ENCODE measurements at regions not wholly inside any gene's neighbourhood (a gene's known extent, or its start where the extent isn't known, plus 50 kb on each side); places are given as distances from the start of the nearest gene placed in this dataset.

DNA sequence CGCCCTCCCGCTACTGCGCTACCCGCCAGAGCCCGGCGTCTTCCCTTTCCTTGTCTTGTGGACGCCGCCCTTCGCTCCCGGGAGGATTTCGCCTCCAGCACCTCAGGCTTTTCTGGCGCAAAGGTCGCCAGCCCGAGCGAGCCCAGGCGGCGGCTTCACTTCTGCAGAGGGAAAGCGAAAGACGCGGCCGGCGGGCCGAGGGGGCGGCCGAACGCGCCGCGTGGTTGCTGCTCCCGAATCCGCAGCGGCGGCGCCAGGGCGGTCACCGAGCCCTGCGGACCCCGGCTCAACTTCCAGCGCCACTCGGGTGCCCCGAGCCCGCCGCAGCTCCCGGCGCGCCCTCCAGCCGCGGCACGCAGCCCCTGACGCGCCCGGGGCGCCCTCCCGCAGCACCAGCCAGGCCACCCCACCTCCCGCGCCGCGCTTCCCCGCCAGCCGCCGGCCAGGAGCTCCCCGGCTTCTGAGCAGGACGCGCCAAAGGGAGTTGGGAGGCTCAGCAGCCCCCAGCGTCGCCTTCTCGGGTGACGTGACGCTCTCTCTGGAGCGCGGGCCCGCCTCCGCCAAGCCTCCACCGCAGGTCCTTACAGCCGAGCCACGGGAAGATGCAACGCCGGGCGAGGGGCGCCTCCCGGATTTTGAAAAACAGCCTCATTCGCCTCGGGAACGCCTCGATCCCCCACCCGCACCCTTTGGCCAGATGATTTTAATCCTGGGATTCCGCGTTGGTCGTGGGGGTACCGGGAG lies 84.9 kb upstream of the EPB41L3 start:
- ChIA-PET CTCF (no interaction called here), POLR2A (no interaction called here)
- TF ChIP-seq, protein P1, sequence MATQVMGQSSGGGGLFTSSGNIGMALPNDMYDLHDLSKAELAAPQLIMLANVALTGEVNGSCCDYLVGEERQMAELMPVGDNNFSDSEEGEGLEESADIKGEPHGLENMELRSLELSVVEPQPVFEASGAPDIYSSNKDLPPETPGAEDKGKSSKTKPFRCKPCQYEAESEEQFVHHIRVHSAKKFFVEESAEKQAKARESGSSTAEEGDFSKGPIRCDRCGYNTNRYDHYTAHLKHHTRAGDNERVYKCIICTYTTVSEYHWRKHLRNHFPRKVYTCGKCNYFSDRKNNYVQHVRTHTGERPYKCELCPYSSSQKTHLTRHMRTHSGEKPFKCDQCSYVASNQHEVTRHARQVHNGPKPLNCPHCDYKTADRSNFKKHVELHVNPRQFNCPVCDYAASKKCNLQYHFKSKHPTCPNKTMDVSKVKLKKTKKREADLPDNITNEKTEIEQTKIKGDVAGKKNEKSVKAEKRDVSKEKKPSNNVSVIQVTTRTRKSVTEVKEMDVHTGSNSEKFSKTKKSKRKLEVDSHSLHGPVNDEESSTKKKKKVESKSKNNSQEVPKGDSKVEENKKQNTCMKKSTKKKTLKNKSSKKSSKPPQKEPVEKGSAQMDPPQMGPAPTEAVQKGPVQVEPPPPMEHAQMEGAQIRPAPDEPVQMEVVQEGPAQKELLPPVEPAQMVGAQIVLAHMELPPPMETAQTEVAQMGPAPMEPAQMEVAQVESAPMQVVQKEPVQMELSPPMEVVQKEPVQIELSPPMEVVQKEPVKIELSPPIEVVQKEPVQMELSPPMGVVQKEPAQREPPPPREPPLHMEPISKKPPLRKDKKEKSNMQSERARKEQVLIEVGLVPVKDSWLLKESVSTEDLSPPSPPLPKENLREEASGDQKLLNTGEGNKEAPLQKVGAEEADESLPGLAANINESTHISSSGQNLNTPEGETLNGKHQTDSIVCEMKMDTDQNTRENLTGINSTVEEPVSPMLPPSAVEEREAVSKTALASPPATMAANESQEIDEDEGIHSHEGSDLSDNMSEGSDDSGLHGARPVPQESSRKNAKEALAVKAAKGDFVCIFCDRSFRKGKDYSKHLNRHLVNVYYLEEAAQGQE (IDR thresholded peaks at IDR 0.05; ENCODE audit: insufficient read depth in 1 of 2, low read depth in 2 of 2, low read length in 1 of 2), result no peak
- no peak for TF ChIP-seq TCF7L2 (IDR thresholded peaks at IDR 0.05; ENCODE audit: low read depth, low read length)
- TF ChIP-seq, protein P2, sequence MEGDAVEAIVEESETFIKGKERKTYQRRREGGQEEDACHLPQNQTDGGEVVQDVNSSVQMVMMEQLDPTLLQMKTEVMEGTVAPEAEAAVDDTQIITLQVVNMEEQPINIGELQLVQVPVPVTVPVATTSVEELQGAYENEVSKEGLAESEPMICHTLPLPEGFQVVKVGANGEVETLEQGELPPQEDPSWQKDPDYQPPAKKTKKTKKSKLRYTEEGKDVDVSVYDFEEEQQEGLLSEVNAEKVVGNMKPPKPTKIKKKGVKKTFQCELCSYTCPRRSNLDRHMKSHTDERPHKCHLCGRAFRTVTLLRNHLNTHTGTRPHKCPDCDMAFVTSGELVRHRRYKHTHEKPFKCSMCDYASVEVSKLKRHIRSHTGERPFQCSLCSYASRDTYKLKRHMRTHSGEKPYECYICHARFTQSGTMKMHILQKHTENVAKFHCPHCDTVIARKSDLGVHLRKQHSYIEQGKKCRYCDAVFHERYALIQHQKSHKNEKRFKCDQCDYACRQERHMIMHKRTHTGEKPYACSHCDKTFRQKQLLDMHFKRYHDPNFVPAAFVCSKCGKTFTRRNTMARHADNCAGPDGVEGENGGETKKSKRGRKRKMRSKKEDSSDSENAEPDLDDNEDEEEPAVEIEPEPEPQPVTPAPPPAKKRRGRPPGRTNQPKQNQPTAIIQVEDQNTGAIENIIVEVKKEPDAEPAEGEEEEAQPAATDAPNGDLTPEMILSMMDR (IDR thresholded peaks at IDR 0.05), result no peak
- no peak for TF ChIP-seq SIN3A (IDR thresholded peaks at IDR 0.05; ENCODE audit: borderline replicate concordance, insufficient read depth, low read depth, low read length)
- TF ChIP-seq POLR2AphosphoS5 (IDR thresholded peaks at IDR 0.05; ENCODE audit: low read depth, low read length), result no peak
- H3K4me1 ChIP-seq (ENCODE audit: control insufficient read depth, insufficient read depth, low read length), result no peaks in the 10 kb centered on the region
- intact Hi-C loops (cut with micrococcal nuclease; ENCODE audit: unreplicated experiment), result no loop called here
- no peak overlapping the region for H3K27ac ChIP-seq (ENCODE audit: low read length)
- in situ Hi-C loops (cut with HindIII; ENCODE audit: low pct_unique_long_range_greater_than_20kb, low sequenced_read_pairs), result no loop called here
- H3K4me3 ChIP-seq (ENCODE audit: low read depth in 2 of 2, low read length in 2 of 2), result peak overlapping the region; percentile 25 to 36
- BruUV-seq (replicated peaks), result no TSS peak
- DNase-seq (ENCODE audit: low read depth, low spot score) (no peak), ATAC-seq (peak; percentile 51)
- H3K36me3 ChIP-seq (ENCODE audit: control insufficient read depth, insufficient read depth, low read length), result no peaks in the 10 kb centered on the region
- H3K9me3 ChIP-seq (ENCODE audit: control insufficient read depth, insufficient read depth, low read depth, low read length), result no peaks in the 10 kb centered on the region
- peaks cover 15% of the 10 kb centered on the region for H3K27me3 ChIP-seq (ENCODE audit: control insufficient read depth, insufficient read depth, low read length)

DNA sequence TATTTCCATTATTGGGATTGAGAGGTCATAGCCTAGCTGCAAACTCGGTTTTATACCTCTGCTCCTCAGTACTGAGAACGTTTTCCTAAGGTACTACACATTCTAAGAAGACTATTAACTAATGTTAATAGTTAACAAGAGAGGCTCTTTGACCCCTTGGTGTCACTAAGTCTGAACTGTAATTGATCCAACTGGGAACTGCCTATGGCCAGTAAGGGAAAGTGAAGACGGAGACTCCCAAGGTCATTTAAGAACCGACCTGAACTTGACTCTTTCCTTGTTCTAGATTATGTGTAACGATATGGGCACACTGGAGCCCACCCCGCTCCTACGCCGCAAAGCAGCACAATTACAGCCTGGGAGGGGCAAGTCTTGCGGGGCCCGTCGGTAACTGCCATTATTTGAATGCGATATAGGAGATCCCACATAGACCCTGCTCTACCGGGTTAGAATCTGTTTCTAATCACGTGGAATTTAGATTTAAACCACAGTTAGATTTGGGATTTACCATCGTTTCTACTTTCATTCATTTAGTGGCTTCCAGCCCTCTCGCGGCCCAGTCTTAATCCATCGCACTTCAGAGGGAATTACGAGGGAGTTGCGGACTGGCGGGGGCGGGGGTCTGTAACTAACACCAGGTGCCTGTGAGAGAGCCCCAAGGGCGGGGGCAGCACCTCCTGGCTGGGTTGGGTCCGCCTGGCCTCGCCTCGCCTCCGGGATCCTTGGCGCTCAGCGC lies 84.1 kb upstream of the EPB41L3 start:
- H3K36me3 ChIP-seq (ENCODE audit: control insufficient read depth, insufficient read depth, low read length), result no peaks in the 10 kb centered on the region
- BruUV-seq (replicated peaks), result no TSS peak
- H3K4me1 ChIP-seq (ENCODE audit: control insufficient read depth, insufficient read depth, low read length), result no peaks in the 10 kb centered on the region
- no peaks in the 10 kb centered on the region for H3K9me3 ChIP-seq (ENCODE audit: control insufficient read depth, insufficient read depth, low read depth, low read length)
- DNase-seq (ENCODE audit: low read depth, low spot score) (no peak), ATAC-seq (no peak)
- ChIA-PET CTCF (no interaction called here), POLR2A (no interaction called here)
- in situ Hi-C loops (cut with HindIII; ENCODE audit: low pct_unique_long_range_greater_than_20kb, low sequenced_read_pairs), result no loop called here
- TF ChIP-seq, protein P1 (IDR thresholded peaks at IDR 0.05; ENCODE audit: insufficient read depth in 1 of 2, low read depth in 2 of 2, low read length in 1 of 2), result no peak
- TF ChIP-seq SIN3A (IDR thresholded peaks at IDR 0.05; ENCODE audit: borderline replicate concordance, insufficient read depth, low read depth, low read length) (no peak), POLR2AphosphoS5 (IDR thresholded peaks at IDR 0.05; ENCODE audit: low read depth, low read length) (no peak), TCF7L2 (IDR thresholded peaks at IDR 0.05; ENCODE audit: low read depth, low read length) (no peak)
- TF ChIP-seq, protein P2 (IDR thresholded peaks at IDR 0.05), result no peak
- peaks cover 15% of the 10 kb centered on the region for H3K27me3 ChIP-seq (ENCODE audit: control insufficient read depth, insufficient read depth, low read length)
- H3K27ac ChIP-seq (ENCODE audit: low read length), result no peak overlapping the region
- peak overlapping the region; percentile 25 to 36 for H3K4me3 ChIP-seq (ENCODE audit: low read depth in 2 of 2, low read length in 2 of 2)
- intact Hi-C loops (cut with micrococcal nuclease; ENCODE audit: unreplicated experiment), result no loop called here

Data from Panc1 (cell line).